ENCODE measurements at regions not wholly inside any gene's neighbourhood (a gene's known extent, or its start where the extent isn't known, plus 50 kb on each side); places are given as distances from the start of the nearest gene placed in this dataset.

DNA sequence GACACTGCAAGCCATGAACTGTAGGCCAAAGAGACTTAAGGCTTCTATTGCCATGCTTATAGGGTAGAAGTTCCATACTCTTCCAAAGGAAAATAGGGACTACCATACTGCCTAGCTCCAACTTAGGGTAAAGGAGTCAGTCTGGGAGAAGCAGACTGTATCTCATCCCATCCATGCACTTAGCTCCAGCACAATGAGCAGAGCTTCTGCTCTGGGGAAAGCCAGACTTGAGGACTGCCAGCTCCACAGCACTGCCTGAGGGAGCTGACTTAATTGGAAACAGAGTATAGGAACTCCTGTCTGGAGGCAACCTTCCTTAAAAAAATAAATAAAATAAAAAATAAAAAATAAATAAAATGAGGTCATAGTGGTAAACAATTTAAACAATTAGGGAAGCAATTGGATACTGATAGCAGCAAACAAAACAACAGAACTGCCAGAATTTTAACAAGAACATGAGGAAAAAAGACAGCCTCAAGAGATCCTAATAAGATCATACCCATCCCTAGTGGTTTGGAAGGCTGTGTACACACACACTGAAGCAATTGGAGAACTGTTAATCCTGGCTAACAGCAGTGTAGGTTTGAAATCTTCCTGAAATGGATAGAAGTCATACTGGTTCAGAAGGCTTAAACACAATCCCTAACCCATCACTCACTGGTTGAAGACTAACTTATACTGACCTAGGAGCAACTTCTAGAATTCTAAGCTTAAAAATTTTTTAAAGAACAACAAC, 550.1 kb downstream of the TBC1D4 start:
- DNase-seq = no peak

DNA sequence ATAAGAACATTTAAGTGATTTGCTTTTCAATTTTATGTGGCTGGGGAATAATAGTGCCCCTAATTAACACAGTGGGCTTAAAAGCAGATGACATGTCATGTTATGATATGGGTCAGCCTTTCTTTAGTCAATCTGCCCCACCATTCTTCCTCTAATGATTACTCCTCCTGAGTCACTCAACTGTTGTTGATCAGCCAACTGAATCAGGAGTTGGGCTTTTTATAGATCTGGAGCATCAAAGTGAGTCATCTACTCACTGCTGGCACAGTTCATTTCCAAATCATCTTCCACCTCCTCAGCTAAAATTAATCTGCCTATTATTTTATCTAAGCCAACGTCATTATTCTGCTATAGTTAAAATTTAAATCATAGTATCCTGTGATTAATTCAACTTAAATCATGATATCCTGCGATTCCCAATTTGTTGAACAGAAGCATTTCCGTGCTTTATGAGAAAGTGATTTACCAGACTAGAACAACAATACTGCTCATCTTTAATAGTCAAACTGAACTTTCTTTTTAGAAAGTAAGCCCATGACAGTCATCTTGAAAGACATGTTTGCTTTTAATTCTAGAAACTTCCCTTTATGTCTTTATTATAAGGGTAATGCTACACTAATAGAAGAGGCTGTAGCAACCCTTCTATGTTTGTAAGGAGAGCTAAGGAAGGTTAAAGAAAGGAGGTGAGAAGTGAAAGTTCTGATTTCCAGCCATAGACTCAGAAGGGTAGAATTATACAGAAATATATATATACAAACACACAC, 551.4 kb downstream of the TBC1D4 start:
- no peak for DNase-seq

DNA sequence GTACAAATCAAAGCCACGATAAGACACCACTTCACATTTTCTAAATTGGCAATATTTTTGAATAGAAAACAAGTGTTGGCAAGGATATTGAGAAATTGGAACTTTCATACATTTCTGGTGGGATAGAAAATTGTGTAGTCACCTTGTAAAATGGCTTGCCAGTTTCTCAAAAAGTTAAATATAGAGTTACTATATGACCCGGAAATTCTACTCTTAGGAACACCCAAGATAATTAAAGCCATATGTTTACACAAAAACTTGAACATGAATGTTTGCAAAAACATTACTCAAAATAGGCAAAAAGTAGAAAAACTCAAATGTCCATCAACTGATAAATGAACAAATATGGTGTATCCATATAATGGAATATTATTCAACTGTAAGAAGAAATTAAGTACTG, 552.5 kb downstream of the TBC1D4 start:
- DNase-seq = no peak

DNA sequence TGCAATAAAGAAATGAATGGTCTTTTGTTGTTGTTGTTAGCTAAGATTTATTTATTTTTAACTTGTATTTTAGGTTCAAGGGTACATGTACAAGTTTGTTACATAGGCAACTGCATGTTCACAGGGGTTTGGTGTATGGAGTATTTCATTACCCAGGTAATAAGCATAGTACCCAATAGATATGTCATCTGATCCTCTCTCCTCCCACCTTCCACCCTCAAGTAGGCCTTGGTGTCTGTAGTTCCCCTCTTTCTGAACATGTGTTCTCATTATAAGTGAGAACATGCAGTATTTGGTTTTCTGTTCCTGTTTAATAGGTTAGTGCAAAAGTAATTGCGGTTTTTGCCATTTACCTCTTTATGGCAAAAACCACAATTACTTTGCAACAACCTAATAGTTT, 554.1 kb downstream of the TBC1D4 start:
- DNase-seq = no peak

DNA sequence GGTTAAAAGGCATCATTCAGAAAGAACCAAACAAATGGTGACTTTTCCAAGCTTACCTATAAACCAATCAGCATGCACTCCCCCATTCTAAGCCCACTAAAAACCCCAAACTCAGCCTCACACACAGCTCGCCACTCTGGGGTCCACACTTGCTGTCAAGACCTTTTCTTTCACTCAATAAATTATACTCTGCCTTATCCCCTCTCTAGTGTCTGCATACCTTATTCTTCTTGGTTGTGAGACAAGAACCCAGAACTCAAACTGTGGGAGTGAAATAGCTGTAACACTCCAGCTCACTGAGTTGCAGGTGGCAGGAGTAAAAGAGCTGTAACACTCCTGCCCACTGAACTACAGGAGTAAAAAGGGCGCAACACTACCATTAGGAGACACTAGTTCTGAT, 559.0 kb downstream of the TBC1D4 start:
- DNase-seq = no peak

DNA sequence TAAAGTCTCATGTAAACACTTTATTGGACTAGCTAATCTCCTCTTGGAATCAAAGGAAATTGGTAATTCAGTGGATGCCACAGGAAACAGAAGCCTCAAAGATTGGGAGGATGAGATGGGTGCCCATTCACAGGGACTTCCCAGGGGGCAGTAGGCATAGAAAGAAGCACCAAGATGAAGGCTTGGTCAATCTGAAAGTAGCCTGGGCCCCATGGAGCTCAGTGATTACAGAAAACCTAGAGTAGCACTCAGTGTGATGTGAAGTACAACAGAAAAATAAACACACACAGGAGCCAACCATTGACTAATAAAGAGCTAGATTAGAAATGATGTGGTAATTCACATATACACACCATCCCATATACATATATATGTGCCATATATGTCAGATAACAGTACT, 560.6 kb downstream of the TBC1D4 start:
- no peak for DNase-seq

DNA sequence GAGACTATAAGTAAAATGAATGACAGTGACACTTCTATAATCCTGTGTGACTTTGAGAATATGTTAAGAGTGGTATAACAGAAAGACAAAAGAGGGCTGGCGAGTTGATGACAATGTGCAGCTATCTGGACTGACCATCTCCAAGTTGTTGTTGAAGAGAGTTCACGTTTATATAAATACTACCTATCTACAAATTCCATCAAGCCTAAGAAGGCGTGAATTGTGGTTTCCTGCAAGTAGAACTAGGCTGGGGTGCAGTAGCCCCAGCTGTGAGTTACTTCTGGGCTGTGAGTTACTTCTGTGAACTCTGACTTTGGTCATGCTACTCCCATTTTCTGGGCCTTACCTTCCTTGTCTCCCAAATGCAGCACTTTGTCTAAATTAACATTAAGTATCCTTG, 561.0 kb downstream of the TBC1D4 start:
- DNase-seq = no peak

DNA sequence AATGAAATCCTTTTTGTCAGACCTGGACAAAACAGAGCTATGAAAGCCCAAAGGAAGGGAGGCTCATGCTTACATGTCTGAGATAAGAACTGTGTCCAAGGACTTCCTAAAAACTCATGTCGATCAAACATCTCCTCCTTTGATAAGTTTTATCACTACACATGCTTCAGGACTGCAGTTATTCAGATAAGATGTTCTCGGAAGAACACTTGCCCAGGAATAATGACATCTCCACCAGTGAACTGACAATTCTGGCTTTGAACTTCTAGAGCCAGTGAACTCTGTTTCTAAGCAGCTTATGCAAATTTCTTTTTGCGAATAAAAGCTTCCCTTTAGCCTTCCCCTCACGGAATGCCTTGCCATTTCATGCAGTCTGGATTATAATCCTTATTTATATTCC, 561.6 kb downstream of the TBC1D4 start:
- DNase-seq = no peak

DNA sequence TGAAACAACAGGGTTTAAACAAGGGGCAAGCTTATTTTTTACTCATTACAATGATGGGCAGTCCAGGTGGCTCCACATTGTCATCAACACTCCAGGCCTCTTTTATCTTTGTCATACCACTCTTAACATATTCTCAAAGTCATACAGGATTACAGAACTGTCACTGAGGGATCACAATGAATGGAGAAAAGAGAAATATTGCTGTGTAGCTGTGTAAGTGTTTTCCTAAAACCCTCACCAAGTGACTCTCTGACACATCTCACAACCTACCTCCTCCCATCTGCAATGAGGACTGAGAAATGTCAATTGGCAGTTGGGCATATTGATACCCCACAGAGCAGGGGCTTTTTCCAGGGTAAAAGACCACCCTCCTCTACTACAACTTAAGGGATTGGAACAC, 562.1 kb downstream of the TBC1D4 start:
- no peak for DNase-seq

DNA sequence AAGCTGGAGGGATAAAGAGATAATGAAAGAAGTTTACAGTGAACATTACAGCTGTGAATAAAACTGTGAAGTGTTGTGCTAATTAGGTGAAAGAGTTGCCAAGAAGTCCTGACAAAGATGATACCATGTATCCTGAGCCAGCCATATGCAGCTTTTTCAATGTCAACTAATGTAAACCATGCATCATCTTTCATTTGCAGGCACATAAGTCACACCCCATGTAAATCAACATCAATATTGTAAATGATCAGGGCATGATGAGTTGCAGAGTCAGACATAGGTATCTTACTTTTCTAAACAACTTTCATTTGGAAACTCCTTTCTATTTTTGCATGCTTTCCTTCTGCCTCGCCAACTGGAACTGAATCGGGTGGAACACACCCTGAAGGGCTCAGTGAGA, 569.1 kb downstream of the TBC1D4 start:
- no peak for DNase-seq

DNA sequence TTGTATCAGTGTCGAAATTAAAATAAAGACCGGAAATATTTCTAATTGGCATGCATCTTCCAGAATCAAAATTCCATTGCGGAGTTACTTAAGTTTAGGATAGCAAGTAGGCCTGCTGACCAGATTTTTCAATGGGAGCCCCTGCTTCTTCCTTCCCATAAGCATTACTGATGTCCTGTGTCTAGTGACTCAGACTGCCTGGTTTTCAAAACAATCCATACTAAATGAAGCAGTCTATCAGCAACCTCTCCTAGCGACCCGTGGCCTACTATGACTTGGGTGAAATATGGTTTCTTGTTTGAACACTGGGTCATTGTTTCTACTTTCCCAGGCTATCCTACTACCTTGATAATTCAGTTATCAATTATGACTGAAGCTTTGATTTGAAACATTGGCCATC, 571.6 kb downstream of the TBC1D4 start:
- DNase-seq = no peak

DNA sequence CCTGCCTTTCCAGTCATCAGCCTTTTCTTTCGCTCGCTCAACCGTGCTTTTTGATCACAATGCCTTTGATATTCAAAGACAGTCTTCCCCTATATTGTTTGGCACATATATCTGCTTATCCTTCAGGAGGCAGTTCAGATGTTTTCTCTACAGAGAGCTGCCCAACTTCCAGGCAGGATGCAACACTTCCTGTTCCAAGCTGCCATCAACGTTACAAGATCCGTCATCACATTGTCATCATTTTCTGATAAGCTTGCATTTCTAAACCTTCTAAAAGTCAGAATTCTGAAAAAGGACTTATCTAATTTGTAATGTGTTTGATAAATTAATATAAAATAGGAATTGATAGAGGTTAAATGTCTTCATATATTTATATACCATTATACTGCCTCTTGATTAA, 574.2 kb downstream of the TBC1D4 start:
- no peak for DNase-seq

DNA sequence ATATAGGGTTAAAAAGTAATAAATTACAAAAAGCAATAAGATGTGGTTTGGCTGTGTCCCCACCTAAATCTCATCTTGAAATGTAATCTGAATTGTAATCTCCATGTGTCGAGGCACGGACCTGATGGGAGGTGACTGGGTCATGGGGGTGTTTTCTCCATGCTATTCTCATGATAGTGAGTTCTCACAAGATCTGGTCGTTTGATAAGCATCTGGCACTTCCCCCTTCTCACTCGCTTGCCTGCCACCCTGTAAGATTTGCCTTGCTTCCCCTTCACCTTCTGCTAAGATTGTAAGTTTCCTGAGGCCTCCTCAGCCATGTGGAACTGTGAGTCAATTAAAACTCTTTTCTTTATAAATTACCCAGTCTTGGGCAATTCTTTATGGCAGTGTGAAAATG, 577.4 kb downstream of the TBC1D4 start:
- DNase-seq = no peak

DNA sequence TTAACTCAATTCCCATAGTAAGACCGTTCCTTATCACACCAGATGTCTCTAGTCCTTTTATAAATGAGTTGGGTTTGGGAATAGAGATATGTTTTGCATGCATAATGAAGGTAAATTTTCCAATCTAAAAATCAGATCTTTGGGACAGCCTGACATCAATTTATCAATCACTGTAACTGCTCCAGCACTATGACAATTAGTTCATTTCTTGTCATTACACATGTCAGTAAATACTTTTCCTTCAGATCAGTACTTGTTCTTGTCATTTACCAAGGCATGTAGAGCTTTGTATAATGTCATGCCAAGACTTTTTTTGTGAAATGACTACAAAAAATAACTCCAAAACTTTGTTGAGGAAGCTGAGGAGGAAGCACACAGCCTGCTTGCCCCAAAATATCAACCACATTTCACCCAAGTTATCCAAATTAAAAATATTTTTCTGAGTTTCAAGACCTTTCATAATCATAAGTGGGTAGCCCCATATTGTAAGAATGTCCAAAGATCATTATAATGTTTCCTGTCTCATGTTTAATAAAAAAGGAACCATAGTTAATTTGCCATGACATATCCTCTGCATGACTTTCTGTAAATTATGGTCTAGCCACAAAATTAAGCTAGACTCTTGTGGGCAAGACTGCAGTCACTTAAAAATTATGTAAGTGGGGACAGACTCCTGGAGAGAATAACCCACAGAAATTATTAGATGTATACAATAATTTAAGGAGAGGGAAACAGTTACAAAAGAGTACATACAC, 586.8 kb downstream of the TBC1D4 start:
- DNase-seq = no peak

DNA sequence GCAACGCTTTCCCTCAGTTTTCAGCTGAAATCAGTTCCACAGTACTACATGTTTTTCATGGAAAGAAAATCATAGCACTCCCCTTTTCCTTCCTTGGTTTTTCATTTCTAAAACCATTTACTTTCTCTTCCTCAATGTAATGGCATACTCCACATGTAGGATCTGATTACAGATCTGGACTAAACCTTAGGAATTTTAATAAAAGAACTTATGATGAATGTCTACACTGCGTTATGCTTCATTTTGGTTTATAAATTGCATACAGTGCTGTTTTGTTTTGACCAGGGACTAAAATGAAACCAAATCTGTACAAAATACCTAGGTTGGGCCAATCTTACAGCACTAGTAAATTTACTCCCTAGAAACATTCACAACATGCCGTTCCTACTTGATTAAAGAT, 589.9 kb downstream of the TBC1D4 start:
- DNase-seq = no peak

DNA sequence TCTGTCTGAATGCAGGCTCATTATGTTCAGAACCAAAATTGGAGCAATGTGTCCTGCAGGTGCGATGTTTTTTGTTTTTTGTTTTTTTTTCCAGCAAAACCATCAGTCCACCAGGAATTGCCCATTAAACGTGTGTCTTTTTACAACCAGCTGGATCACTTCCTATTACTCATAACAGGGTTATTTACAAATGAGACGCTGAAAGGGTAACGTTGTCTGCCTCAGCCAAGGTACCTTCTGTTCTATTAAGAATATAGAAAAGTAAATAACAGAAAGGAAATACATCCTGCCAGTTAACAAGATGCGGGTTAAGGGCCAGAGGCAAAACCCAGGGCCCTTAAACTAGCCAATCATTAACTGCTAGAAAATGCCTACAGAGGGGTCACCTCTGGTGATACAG, 590.4 kb downstream of the TBC1D4 start:
- no peak for DNase-seq

DNA sequence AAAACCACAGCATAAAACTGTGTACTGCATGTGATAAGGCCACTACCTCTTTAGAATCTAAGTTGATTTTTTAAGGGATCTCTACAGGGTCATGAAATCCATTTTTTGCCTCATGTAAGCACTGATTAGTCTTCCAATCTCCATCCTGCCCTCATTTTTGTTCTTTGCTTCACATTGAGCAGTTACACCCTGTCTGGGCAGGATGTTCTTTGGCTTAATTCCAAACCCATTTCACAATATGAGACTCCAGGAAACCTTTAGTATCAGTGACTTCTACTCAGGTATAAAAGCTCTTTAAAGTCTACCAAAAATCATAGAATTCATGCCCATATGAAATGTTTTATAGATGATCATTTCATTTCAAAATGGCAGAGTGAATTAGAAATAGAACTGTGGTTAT, 592.6 kb downstream of the TBC1D4 start:
- no peak for DNase-seq

DNA sequence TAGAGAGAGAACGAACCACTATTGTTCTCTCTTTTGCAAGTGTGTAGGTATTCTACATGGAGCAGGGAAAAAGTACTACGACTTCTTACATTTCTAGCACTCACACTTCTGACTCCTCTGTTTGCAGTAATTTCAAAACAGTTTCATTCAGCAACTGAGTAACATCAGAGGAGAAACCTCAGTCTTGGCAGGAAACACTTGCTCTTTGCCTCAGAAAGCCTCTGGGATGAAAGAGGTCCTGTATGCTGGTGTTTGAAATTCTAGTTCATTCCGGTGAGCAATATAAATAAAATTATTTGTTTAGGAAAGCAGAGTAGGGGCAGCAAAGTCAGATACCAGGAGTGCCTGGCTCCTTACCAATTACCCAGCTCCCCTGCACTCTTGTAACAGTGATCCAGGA, 595.5 kb downstream of the TBC1D4 start:
- DNase-seq = no peak

DNA sequence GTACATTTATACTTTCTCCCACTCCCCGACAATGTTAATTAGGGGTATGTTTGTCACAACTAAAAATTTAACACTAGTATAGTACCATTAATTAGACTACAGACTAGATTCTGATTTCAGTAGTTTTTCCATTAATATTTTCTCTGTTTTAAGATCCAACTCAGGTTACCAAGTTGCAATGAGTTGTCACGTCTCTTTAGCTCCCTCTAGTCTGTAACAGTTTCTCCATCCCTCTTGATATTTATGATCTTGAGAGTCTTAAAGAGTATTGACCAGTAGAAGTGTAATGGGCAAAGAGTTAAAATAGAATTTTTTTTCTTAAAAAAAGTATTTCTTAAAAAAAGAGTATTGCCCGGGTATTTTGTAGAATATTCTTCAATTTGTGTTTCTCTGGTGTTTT, 598.1 kb downstream of the TBC1D4 start:
- DNase-seq = no peak

DNA sequence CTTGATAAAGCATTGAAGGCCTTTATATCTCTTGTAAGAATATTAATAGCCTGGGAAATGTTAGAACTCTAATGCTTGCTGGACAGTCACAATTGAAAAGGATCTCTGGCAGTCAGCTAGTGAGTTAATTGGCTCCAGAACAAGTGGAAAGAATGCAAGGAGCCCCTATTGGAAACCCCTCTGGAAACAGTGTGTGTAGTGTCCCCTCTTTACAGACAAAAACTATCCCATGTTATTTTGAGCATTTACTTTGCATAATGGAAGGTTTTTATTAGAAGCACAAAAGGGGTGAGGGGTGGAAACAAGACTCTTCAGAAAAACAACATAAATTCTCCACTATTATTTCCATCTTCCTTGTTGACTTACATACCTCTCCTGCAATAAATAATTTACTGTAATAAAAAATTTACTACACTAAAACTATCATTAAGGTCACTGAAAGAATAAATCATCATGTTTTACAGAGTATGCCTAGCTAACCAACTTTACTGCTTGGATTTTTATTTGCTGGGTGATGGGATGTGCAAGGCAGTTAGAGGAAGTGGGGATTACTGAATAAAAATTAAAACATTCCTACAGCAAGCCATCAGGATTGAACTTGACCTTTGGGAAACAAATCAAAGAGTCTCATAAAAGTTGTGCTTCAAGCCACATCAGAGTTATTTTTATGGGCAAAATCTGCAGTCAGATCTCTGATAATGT, 610.4 kb downstream of the TBC1D4 start:
- peak; percentile 10 for DNase-seq

DNA sequence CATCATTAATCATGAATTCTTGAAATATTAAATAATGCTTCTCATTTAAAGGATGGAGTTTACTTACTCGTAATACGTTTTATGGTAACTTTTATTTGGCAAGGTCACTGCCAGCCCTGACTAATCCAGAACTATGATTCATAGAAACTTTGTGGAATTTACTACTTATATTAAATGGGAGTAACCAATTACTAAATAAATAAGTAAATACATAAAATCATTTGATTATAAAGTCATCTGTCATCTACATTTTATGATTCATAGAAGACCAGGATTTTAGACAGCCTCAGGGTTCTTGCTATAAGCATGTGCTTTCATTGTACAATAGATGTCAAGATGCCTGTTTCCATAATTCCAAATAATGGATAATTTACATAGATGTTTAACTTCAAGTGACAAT, 611.1 kb downstream of the TBC1D4 start:
- DNase-seq = no peak

DNA sequence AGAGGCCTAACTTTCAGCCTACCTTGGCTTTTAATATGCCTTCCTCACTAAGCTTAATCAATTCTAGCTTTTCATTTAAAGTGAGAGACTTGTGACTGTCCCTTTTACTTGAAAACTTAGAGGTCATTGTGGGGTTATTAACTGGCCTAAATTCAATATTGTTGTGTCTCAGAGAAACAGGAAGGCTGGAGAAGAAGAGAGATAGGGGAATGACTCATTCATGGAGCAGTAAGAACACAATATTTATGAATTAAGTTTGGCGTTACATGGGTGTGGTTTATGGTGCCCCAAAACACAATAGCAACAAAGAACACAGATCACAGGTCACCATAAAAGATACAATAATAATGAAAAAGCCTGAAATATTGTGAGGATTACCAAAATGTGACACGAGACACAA, 612.1 kb downstream of the TBC1D4 start:
- no peak for DNase-seq

DNA sequence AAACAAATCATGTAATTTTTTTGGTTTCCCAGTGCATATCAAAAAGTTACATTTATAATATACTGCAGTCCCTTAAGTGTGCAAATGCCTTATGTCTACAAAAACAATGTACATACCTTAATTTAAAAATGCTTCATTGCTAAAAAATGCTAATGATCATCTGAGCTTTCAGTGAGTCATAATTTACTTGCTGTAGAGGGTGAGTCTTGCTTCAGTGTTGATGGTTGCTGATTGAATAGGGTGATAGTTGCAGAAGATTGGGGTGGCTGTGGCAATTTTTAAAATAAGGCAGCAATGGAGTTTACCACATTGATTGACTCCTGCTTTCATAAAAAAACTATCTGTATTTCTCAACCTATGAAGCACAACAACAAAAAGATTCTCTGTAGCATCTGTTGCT, 613.9 kb downstream of the TBC1D4 start:
- DNase-seq = no peak

Data from right kidney (tissue), 1 donor.